Suprapubic skin (tissue), 4 donors: ENCODE measurements at regions not wholly inside any gene's neighbourhood (a gene's known extent, or its start where the extent isn't known, plus 50 kb on each side); places are given as distances from the start of the nearest gene placed in this dataset.

Experiments
- DNase-seq, 2 donors: peaks; one replicate each; pipeline ENCODE4 v3.0.0-alpha.2; 2019; ENCODE audit warnings: low spot score in 2 of 2
- H3K27ac ChIP-seq: fragments of 200-600 bp; sonication (generic); one replicate; pipeline ENCODE4 v1.5.1; 2019
- H3K27me3 ChIP-seq: fragments of 200-600 bp; sonication (generic); one replicate; pipeline ENCODE4 v1.5.1; 2019
- H3K36me3 ChIP-seq: fragments of 200-600 bp; sonication (generic); one replicate; pipeline ENCODE4 v1.5.1; 2019
- H3K4me1 ChIP-seq: fragments of 200-600 bp; sonication (generic); one replicate; pipeline ENCODE4 v1.5.1; 2019
- H3K4me3 ChIP-seq: fragments of 200-600 bp; sonication (generic); one replicate; pipeline ENCODE4 v1.5.1; 2019; ENCODE audit warnings: mild to moderate bottlenecking
- H3K9me3 ChIP-seq: fragments of 200-600 bp; sonication (generic); one replicate; pipeline ENCODE4 v1.5.1; 2019
- EP300 ChIP-seq: sonication (generic); formaldehyde crosslinking; IDR thresholded peaks from one replicate; pipeline ENCODE4 v1.6.1; 2017; ENCODE audit warnings: antibody characterized with exemption
- POLR2A ChIP-seq, 2 donors: fragments of 450-650 bp; IDR thresholded peaks; one replicate each; pipeline ENCODE4 v1.6.1; 2017; ENCODE audit warnings: antibody characterized with exemption in 2 of 2, mild to moderate bottlenecking in 2 of 2, moderate library complexity in 2 of 2
- POLR2AphosphoS5 ChIP-seq, 3 donors: sonication (generic); formaldehyde crosslinking; IDR thresholded peaks; one replicate each; pipeline ENCODE4 v1.6.1; 2017; ENCODE audit warnings: antibody characterized with exemption in 3 of 3
- WGBS: methylation state at CpG from one replicate; pipeline ENCODE4 v1.1.5; 2018; 5-methylcytosine and 5-hydroxymethylcytosine counted together
- TF ChIP-seq, protein P1 (sequence below), 2 donors: fragments of 200-600 bp in 1 of 2; fragments of 450-650 bp in 1 of 2; sonication (generic) in 1 of 2; IDR thresholded peaks; one replicate each; pipeline ENCODE4 v1.5.1; 2016 to 2019; ENCODE audit warnings: antibody characterized with exemption in 2 of 2, mild to moderate bottlenecking in 1 of 2, moderate library complexity in 1 of 2

DNA sequence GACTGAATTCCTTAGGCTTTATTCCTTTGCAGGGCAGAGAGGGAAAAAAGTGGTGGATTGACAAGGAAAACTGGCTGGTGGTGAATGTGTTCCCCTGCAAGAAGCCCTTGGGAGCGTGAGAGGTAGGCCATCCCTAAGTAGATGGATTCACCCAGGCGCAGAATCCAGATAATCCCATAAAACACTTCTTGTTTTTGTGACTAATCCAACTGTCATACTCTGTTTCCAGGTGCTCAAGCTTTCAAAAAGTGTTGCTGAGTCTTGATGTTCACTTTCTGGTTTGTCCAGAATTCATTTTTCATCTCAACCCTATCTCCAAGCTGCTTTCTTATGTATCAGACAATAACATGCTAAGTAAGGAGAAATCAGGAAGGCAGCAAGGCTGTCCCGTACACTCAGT lies 250.8 kb upstream of the HABP2 start:
- no peaks in the 10 kb centered on the region for H3K4me1 ChIP-seq
- no peak overlapping the region for H3K27ac ChIP-seq
- no peaks in the 10 kb centered on the region for H3K9me3 ChIP-seq
- H3K27me3 ChIP-seq: no peaks in the 10 kb centered on the region
- DNase-seq: no peak
- 100% methylated on average over 3 of the region's 3 CpGs for WGBS
- H3K36me3 ChIP-seq: no peaks in the 10 kb centered on the region
- no peak overlapping the region for H3K4me3 ChIP-seq
- TF ChIP-seq EP300 (no peak), POLR2A (IDR thresholded peaks at IDR 0.05) (no peak), POLR2AphosphoS5 (IDR thresholded peaks at IDR 0.05) (no peak)
- TF ChIP-seq, protein P1, sequence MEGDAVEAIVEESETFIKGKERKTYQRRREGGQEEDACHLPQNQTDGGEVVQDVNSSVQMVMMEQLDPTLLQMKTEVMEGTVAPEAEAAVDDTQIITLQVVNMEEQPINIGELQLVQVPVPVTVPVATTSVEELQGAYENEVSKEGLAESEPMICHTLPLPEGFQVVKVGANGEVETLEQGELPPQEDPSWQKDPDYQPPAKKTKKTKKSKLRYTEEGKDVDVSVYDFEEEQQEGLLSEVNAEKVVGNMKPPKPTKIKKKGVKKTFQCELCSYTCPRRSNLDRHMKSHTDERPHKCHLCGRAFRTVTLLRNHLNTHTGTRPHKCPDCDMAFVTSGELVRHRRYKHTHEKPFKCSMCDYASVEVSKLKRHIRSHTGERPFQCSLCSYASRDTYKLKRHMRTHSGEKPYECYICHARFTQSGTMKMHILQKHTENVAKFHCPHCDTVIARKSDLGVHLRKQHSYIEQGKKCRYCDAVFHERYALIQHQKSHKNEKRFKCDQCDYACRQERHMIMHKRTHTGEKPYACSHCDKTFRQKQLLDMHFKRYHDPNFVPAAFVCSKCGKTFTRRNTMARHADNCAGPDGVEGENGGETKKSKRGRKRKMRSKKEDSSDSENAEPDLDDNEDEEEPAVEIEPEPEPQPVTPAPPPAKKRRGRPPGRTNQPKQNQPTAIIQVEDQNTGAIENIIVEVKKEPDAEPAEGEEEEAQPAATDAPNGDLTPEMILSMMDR (IDR thresholded peaks at IDR 0.05): no peak

DNA sequence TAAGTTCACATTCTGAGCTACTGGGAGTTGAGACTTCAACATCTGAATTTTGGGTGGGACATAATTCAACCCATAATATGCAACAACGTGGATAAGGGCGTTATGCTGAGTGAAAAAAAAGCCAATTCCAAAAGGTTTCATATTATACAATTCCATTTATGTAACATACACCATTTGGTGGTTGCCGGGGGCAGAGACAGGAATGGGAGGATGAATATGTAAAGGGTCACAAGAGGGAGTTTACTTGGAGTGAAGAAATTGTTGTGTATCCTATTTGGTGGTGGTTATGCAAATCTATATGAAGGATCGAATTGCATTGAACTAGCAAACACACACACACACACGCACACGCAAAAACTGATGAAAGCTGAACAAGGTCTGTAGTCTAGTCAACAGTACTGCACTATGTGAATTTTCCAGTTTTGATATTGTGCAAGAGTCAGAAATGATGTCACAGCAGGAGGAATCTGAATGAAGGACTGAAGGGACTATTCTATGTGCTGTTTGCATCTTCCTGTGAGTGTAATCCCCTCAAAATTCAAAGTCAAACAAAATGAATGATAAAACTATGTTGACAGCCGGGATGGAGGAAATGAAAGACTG lies 249.2 kb upstream of the HABP2 start:
- no peak for DNase-seq
- H3K9me3 ChIP-seq: no peaks in the 10 kb centered on the region
- 84% methylated on average over 7 of the region's 7 CpGs for WGBS
- TF ChIP-seq, protein P1 (IDR thresholded peaks at IDR 0.05): no peak
- no peak for TF ChIP-seq EP300
- no peak for TF ChIP-seq POLR2A (IDR thresholded peaks at IDR 0.05)
- TF ChIP-seq POLR2AphosphoS5 (IDR thresholded peaks at IDR 0.05): no peak
- H3K27ac ChIP-seq: no peak overlapping the region
- no peak overlapping the region for H3K4me3 ChIP-seq
- H3K36me3 ChIP-seq: no peaks in the 10 kb centered on the region
- no peaks in the 10 kb centered on the region for H3K27me3 ChIP-seq
- H3K4me1 ChIP-seq: no peaks in the 10 kb centered on the region

DNA sequence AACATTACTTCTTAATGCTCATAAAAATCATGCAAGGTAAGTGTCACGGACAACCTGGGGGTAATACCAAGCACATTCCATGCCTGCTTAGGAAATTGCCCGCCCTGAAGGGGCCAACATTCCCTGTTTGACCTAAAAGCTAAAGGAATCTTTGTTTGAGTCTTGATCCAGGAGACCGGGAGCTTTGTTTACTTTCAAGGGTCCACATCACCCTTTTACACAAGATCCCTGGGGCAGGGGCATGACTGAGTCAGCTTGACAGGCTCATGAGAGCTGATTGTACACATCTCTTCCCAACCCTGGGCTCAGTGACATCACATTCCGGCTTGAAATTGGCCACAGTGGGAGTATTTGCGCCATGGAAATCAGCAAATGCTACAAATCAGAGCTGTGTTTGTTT lies 248.1 kb upstream of the HABP2 start:
- Histone ChIP-seq H3K9me3 (no peaks in the 10 kb centered on the region), H3K4me1 (no peaks in the 10 kb centered on the region), H3K36me3 (no peaks in the 10 kb centered on the region), H3K27ac (no peak overlapping the region), H3K27me3 (no peaks in the 10 kb centered on the region), H3K4me3 (no peak overlapping the region)
- TF ChIP-seq, protein P1 (IDR thresholded peaks at IDR 0.05): no peak
- TF ChIP-seq POLR2A (IDR thresholded peaks at IDR 0.05): no peak
- no peak for TF ChIP-seq EP300
- no peak for TF ChIP-seq POLR2AphosphoS5 (IDR thresholded peaks at IDR 0.05)
- DNase-seq: no peak
- WGBS: 76% methylated on average over 5 of the region's 5 CpGs

DNA sequence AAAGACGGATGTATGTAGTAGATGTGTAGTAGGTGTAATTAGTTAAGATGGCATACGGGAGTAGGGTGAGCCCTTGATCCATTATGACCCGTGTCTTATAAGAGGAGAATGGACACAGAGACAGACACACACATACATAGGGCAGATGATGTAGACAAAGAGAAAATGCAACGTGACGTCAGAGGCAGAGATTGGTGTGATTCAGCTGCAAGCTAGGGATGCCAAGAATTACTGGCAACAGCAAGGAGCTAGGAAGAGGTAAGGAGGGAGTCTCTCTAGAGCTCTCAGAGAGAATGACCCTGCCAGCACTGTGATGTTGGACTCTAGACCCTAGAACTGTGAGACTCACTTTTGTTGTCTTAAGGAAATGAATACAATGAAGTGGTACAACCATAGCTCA lies 247.0 kb upstream of the HABP2 start:
- H3K36me3 ChIP-seq: no peaks in the 10 kb centered on the region
- H3K4me1 ChIP-seq: no peaks in the 10 kb centered on the region
- H3K27ac ChIP-seq: no peak overlapping the region
- WGBS: 44% methylated on average over 5 of the region's 5 CpGs
- no peaks in the 10 kb centered on the region for H3K27me3 ChIP-seq
- DNase-seq: no peak
- TF ChIP-seq, protein P1 (IDR thresholded peaks at IDR 0.05): no peak
- TF ChIP-seq POLR2A (IDR thresholded peaks at IDR 0.05) (no peak), EP300 (no peak), POLR2AphosphoS5 (IDR thresholded peaks at IDR 0.05) (no peak)
- H3K4me3 ChIP-seq: no peak overlapping the region
- H3K9me3 ChIP-seq: no peaks in the 10 kb centered on the region

DNA sequence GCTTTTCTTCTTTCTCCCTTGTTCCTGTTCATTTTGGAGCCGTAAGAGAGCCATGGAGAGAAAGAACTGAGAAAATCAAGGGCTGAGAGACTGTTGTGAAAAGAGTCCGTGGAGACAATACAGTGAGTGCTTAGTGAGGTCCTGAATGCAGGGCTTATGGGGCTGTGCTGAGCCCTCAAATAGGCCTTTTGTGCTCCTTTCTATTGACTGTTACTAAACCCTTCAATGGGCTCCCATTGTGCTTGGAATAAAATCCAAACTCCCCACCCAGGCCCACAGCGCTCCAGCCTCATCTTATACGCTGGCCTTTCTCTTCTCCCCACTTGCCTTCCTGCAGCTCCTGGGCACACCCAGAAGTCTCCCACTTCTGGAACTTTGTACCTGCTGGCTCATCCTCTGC lies 243.1 kb upstream of the HABP2 start:
- no peaks in the 10 kb centered on the region for H3K27me3 ChIP-seq
- WGBS: 95% methylated on average over 4 of the region's 4 CpGs
- no peak overlapping the region for H3K27ac ChIP-seq
- H3K4me1 ChIP-seq: no peaks in the 10 kb centered on the region
- DNase-seq: no peak
- H3K36me3 ChIP-seq: no peaks in the 10 kb centered on the region
- TF ChIP-seq EP300 (no peak), POLR2AphosphoS5 (IDR thresholded peaks at IDR 0.05) (no peak), POLR2A (IDR thresholded peaks at IDR 0.05) (no peak)
- TF ChIP-seq, protein P1 (IDR thresholded peaks at IDR 0.05): no peak
- no peaks in the 10 kb centered on the region for H3K9me3 ChIP-seq
- H3K4me3 ChIP-seq: no peak overlapping the region
